Coronary artery (tissue), 2 donors: ENCODE measurements at regions not wholly inside any gene's neighbourhood (a gene's known extent, or its start where the extent isn't known, plus 50 kb on each side); places are given as distances from the start of the nearest gene placed in this dataset.

Experiments used
- DNase-seq: peaks from one replicate; pipeline ENCODE4 v3.0.0-alpha.2; 2017; ENCODE audit warnings: low spot score
- H3K27ac ChIP-seq, 2 donors: fragments of 200-600 bp; sonication (generic); one replicate each; pipeline ENCODE4 v1.5.1; 2016 to 2019
- H3K4me3 ChIP-seq: fragments of 200-600 bp; sonication (generic); 2 replicates; pipeline ENCODE4 v1.5.1; 2016; ENCODE audit warnings: mild to moderate bottlenecking, moderate library complexity
- TF ChIP-seq, protein P1 (sequence below): fragments of 200-600 bp; sonication (generic); IDR thresholded peaks from one replicate; pipeline ENCODE4 v1.5.1; 2019; ENCODE audit warnings: antibody characterized with exemption

DNA sequence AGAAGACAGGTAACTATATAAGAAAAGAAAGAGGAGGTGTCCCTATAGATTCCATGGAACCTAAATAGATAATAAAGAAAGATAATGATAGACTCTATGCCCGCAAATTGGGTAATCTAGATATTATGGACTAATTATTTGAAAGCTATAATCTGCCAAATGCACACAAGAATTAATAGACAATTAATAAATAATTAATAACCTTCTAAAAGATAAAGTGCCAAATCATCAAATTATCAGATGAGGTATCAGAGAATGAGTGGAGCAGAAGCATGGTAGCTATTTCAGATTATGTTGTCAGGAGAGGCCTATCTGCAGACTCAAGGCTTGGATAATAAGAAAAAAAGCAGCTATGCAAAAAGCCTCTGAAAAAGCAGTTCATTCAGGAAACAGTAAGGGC, 1120.8 kb downstream of the PLA2G4A start:
- Histone ChIP-seq H3K4me3 (no peak overlapping the region), H3K27ac (no peak overlapping the region)
- TF ChIP-seq, protein P1, sequence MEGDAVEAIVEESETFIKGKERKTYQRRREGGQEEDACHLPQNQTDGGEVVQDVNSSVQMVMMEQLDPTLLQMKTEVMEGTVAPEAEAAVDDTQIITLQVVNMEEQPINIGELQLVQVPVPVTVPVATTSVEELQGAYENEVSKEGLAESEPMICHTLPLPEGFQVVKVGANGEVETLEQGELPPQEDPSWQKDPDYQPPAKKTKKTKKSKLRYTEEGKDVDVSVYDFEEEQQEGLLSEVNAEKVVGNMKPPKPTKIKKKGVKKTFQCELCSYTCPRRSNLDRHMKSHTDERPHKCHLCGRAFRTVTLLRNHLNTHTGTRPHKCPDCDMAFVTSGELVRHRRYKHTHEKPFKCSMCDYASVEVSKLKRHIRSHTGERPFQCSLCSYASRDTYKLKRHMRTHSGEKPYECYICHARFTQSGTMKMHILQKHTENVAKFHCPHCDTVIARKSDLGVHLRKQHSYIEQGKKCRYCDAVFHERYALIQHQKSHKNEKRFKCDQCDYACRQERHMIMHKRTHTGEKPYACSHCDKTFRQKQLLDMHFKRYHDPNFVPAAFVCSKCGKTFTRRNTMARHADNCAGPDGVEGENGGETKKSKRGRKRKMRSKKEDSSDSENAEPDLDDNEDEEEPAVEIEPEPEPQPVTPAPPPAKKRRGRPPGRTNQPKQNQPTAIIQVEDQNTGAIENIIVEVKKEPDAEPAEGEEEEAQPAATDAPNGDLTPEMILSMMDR: no peak
- DNase-seq: no peak

GRCh38 chr1:187951817-187952216, 1123.1 kb downstream of the PLA2G4A start:
- H3K27ac ChIP-seq: no peak overlapping the region
- DNase-seq: no peak
- H3K4me3 ChIP-seq: no peak overlapping the region
- TF ChIP-seq, protein P1: no peak

- DNase-seq: no peak
- TF ChIP-seq, protein P1: no peak
- Histone ChIP-seq H3K4me3 (no peak overlapping the region), H3K27ac (no peak overlapping the region)
These were observed 1123.7 kb downstream of the PLA2G4A start for GRCh38 chr1:187952446-187952845.

DNA sequence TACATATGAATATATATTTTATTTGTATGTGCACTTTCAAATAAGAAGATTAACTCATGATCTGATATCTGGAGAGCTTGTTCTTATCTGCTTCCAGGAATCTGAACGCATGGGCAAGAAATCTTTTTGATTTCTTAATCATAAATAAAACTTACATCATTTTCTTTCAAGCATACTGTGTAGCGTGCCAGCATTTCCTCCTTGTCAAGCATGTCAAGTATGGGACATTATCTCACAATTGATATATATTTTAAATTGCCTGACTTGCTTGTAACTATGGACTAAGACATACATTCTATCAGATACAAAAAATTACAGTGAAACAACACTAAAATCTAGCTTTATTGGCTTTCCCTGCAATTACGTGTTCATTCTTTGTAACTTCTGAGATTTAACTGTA, 1128.2 kb downstream of the PLA2G4A start:
- TF ChIP-seq, protein P1: no peak
- H3K27ac ChIP-seq: no peak overlapping the region
- H3K4me3 ChIP-seq: no peak overlapping the region
- DNase-seq: no peak

- Histone ChIP-seq H3K27ac (no peak overlapping the region), H3K4me3 (no peak overlapping the region)
- TF ChIP-seq, protein P1: no peak
- DNase-seq: no peak
These were observed 1129.5 kb downstream of the PLA2G4A start for GRCh38 chr1:187958207-187958606.

DNA sequence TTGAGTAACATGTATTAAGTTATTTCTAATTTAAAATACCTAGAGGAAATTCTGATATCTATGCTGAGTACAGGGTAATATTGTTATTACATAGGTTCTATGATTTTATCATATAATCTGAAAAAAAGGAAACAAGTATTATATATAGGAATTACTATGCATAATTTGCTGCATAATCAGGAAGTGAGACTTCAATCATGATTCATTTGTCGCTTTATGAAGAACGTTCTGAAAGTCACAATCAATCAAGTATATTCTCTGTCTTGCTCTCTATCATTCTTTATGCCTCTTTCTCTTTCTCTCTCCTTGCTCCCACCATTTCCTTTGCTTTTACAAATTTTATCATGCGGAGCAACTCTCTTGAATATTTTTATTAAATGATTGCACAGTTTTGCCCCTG, 1130.3 kb downstream of the PLA2G4A start:
- DNase-seq: no peak
- Histone ChIP-seq H3K27ac (no peak overlapping the region), H3K4me3 (no peak overlapping the region)
- TF ChIP-seq, protein P1: no peak

DNA sequence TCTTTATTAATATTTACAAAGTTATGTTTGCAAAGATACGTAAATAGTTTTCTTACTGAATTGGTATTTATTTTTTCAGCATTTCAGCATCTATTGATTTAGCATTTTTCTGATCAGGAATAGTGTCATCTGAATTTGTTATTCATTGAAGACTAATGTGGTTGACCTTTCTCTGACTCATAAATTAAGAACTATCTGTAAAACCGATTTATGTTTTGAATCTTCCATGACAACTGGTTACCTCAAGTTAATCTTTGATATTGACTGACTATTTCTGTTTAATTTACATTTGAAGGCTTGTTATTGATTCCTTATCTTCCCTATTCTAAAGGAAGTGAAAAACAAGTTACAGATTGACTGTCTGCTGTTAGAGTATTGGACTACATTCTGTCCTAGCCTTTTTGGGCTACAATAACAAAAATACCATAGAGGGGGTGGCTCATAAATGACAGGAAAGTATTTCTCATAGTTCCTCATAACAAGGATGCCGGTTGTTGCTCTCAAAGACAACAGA, 1131.4 kb downstream of the PLA2G4A start:
- no peak overlapping the region for H3K4me3 ChIP-seq
- DNase-seq: no peak
- no peak overlapping the region for H3K27ac ChIP-seq
- TF ChIP-seq, protein P1: no peak
